Ectodermal cell (in vitro differentiated cells): ENCODE measurements at regions not wholly inside any gene's neighbourhood (a gene's known extent, or its start where the extent isn't known, plus 50 kb on each side); places are given as distances from the start of the nearest gene placed in this dataset.

Experiments used
- H3K27ac ChIP-seq: 2 replicates; pipeline ENCODE4 v1.7.0; 2013; ENCODE audit warnings: mild to moderate bottlenecking, low read depth, low read length; ENCODE audit not compliant: insufficient read depth, poor library complexity, severe bottlenecking
- H3K27me3 ChIP-seq: 2 replicates; pipeline ENCODE4 v1.7.0; 2013; ENCODE audit warnings: mild to moderate bottlenecking, low read length; ENCODE audit not compliant: insufficient read depth, control insufficient read depth, poor library complexity, severe bottlenecking
- H3K36me3 ChIP-seq: one replicate; pipeline ENCODE4 v1.7.0; 2013; ENCODE audit warnings: low read length; ENCODE audit not compliant: control insufficient read depth, insufficient read depth
- H3K4me1 ChIP-seq: one replicate; pipeline ENCODE4 v1.7.0; 2013; ENCODE audit warnings: low read length; ENCODE audit not compliant: control insufficient read depth, insufficient read depth
- H3K4me3 ChIP-seq: 2 replicates; pipeline ENCODE4 v1.7.0; 2013; ENCODE audit warnings: low read depth, low read length, control low read depth; ENCODE audit not compliant: insufficient read depth
- H3K9me3 ChIP-seq: 2 replicates; pipeline ENCODE4 v1.7.0; 2013; ENCODE audit warnings: mild to moderate bottlenecking, low read length, moderate library complexity; ENCODE audit not compliant: control insufficient read depth
- WGBS, 2 experiments: methylation state at CpG; one replicate each; pipeline ENCODE4 v1.1.7; 2013; ENCODE audit warnings: missing lambda C conversion rate in 2 of 2; 5-methylcytosine and 5-hydroxymethylcytosine counted together

DNA sequence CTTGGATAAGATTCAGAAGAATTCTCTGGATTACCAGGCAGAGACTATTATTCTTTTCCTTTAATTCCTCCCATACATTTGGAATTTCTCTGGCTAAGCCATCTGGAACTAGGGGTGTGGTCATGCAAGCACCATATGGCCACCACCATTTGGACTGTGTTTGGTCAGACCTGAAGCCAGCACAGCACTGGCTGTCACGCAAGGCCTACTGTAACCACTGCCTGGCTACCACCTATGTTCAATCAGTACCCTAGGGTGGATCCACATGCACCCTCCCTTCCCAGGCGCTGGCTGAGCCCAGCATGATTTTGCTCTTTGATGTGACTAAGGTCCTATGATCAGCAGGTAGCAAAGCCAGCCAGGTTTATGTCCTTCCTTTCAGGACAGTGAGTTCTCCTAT is 287.8 kb upstream of the GOLIM4 start:
- no peaks in the 10 kb centered on the region for H3K27me3 ChIP-seq
- no peaks in the 10 kb centered on the region for H3K9me3 ChIP-seq
- H3K4me1 ChIP-seq: no peaks in the 10 kb centered on the region
- 96 to 98% methylated on average over 2 of the region's 2 CpGs for WGBS, 2 experiments
- H3K4me3 ChIP-seq: no peak overlapping the region
- no peak overlapping the region for H3K27ac ChIP-seq
- no peaks in the 10 kb centered on the region for H3K36me3 ChIP-seq

DNA sequence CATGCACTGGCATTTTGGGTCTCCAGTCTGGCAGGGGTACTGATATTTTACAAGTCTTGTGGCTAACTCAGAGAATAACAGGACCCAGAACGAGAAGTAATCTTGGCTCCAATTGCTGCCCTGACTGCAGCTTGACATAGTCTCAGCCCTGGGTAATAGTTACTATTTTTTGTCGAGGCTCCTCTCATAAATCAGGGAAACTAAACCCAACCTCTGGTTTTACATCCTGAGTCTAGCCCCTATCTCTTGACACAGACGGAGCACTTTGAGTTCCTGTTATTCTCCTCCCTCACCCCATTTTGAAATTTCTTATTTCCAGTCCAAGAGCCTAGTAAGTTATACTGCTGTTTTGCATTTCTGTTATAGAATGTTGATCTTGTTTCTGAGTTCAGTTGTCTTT is 276.1 kb upstream of the GOLIM4 start:
- Histone ChIP-seq H3K27ac (no peak overlapping the region), H3K27me3 (no peaks in the 10 kb centered on the region), H3K4me3 (no peak overlapping the region), H3K4me1 (no peaks in the 10 kb centered on the region), H3K9me3 (no peaks in the 10 kb centered on the region), H3K36me3 (no peaks in the 10 kb centered on the region)
- WGBS, 2 experiments: 90 to 93% methylated on average over 3 of the region's 3 CpGs

DNA sequence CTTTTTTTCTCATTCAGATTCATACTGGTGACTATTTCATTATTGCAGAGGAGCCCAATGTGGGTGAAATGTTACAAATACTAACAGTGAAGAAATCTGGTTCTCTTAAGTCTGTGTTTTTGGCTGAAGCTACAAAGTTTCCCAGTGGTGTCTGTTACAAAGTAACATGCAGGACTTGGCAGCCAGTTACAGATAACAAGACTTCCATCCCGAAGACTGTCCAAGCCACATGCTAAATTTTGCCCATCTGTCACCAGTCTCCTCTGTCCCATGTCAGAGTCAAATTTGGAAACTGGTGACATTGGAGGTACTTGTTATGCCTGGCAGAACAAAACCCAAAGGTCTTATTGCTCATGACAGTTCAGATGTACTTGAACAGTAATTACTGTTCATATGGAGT is 269.2 kb upstream of the GOLIM4 start:
- 88 to 100% methylated on average over 1 of the region's 1 CpG for WGBS, 2 experiments

DNA sequence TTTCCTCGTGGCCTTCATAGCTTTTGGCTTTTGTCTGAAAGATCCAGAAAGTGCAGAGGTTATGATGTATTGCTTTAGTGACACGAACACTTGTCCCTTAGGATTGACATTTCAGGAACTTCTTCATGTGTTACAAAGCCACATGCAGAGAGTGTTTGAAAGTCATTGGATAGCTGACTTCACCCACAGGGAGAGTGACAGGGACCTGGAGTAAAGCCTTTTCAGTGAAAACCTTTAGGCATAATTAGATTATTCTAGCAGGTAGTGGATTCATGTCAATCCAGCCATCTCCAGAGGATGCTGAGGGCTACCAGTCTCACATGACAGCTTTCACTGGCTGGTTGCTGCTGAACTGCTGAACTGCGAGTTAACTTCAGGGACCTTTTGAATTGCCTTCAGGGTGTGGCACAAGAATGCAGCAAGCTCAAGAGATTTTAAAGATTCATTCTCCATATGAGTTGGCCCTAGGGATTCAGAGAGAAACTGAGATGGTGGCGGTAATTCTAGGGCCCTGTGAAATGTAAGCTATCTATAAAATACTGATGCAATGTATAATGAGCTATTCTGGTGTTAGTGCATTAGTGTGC is 267.0 kb upstream of the GOLIM4 start:
- no peak overlapping the region for H3K27ac ChIP-seq
- H3K4me1 ChIP-seq: peaks cover 11% of the 10 kb centered on the region
- H3K9me3 ChIP-seq: no peaks in the 10 kb centered on the region
- no peak overlapping the region for H3K4me3 ChIP-seq
- no peaks in the 10 kb centered on the region for H3K36me3 ChIP-seq
- no peaks in the 10 kb centered on the region for H3K27me3 ChIP-seq
- WGBS, 2 experiments: 73 to 77% methylated on average over 4 of the region's 4 CpGs

More for the DNA sequence above, 269.2 kb upstream of the GOLIM4 start:
- no peaks in the 10 kb centered on the region for H3K36me3 ChIP-seq
- no peaks in the 10 kb centered on the region for H3K9me3 ChIP-seq
- H3K27ac ChIP-seq: no peak overlapping the region
- H3K4me1 ChIP-seq: peaks cover 11% of the 10 kb centered on the region
- H3K27me3 ChIP-seq: no peaks in the 10 kb centered on the region
- no peak overlapping the region for H3K4me3 ChIP-seq

DNA sequence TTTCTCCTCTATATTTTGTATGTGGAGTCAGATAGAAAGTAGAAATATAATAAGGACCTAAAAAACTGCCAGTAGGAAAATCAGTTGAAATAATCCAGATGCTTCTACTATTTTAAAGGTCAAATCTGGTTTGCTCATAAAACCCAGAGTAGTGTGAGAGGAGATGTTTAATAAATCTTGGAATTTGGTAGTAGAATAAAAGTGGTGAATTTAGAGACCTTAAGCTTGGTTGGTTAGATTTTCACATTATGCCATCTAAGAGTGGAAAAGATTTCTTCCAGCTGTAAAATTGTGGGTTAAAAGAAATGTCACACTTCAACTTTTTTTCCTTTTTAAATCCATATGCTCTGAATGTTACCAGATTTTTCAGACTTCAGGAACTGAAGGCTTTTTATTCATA is 266.4 kb upstream of the GOLIM4 start:
- H3K27ac ChIP-seq: no peak overlapping the region
- H3K4me3 ChIP-seq: no peak overlapping the region
- no peaks in the 10 kb centered on the region for H3K9me3 ChIP-seq
- H3K4me1 ChIP-seq: peaks cover 11% of the 10 kb centered on the region
- H3K27me3 ChIP-seq: no peaks in the 10 kb centered on the region
- no peaks in the 10 kb centered on the region for H3K36me3 ChIP-seq

DNA sequence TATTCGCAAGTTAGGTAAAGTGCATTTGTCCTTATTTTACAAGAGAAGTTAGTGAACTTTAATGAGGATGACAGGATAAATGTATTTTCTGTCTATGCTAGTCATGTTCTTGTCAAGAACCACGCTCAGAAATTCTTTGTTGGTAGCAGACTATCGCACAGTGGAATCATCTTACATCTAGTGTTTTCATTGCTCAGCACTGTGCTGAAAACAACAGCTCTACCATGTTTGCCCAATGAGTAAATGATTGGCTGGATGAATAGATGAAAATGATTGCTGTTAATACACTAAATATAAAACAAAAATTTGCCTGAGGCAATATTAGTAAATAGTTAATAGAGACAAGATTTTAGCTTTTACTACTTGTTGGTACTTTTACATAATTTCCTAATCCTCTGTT is 265.3 kb upstream of the GOLIM4 start:
- Histone ChIP-seq H3K9me3 (no peaks in the 10 kb centered on the region), H3K27me3 (no peaks in the 10 kb centered on the region), H3K4me3 (no peak overlapping the region), H3K4me1 (peaks cover 11% of the 10 kb centered on the region), H3K27ac (no peak overlapping the region), H3K36me3 (no peaks in the 10 kb centered on the region)
- 94% methylated on average over 3 of the region's 3 CpGs for WGBS, 2 experiments

DNA sequence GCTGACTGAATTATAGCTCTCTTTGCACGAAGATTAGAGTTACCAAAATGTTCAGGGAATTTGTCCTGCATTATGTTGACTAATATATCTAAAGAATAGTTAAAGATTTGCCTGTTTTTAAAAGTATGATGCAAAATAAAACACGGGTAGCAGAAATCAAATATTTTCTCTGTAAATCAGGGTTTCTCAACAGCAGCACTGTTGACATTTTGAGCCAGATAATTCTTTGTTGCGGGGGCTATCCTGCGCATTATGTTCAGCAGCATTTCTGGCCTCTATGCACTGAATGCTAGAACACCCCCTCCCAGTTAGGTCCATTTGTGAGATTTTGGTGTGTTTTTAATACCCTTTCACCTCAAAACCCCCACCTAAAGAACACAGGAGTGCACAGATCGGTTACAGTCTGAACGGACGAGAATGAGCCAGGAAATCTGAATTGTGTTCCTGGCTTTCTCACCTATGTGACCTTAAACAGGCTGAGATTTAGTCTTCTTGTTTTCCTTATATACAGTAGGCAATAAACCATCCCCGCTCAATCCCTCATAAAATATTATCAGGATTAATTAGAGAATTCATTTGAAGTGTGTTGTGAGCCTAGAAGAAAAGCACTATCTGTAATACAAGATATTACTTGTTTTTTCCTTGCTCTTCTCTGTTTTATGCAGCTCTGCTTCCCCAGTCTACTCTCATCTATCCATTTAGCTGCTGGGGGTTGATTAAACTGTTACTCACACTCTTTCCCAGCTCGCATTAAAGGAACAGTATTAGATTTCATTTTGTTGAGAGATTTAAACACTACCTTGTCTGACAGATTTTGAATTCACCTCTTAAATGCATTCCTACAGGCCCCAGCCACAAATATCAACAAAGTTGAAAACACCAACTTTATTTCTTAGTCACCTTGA is 247.5 kb upstream of the GOLIM4 start:
- no peaks in the 10 kb centered on the region for H3K9me3 ChIP-seq
- H3K27ac ChIP-seq: no peak overlapping the region
- no peak overlapping the region for H3K4me3 ChIP-seq
- H3K36me3 ChIP-seq: no peaks in the 10 kb centered on the region
- H3K27me3 ChIP-seq: no peaks in the 10 kb centered on the region
- peaks cover 4% of the 10 kb centered on the region for H3K4me1 ChIP-seq
- WGBS, 2 experiments: 89 to 95% methylated on average over 8 to 9 of the region's 9 CpGs

DNA sequence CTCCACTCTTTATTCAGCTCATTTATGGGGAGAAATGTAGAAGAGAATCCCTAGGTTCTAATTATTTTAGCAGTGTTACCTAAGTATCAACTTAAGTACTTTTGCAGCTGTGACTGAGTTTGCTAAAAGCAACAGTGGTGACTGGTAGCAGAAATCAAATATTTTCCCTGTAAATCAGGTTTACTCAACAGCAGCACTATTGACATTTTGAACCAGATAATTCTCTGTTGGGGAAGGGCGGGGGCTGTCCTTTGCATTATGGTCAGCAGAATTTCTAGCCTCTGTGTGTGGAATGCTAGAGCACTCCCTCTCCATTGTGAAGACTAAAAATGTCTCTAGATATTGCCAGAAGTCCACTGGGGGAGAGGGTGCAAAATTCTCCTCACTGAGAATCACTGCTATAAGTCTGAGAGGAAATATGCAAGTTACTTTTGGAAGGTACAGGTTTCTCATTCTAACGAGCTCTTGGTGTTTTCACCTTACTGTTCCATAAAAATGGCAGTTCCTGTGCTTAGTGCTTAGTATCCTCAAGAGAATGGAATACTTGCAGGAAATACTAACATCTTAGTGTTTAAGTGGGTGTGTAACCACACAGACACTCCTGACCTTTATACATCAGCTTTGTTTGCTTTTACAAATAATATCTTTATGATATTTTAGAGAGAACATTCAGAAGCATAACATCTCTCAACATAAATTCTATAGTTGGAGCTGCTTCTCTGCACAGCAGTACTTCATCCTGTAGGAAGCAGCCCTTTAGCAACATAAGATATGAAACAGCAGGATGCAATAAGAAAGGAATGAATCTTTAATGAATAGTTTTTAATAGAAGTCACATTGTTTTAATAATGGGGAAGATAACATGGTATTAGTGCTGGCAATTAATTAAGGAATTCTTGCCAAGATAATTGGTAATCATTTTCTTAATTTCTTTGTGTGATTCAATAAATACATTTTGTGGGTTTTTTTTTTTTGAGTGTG is 246.5 kb upstream of the GOLIM4 start:
- Histone ChIP-seq H3K36me3 (no peaks in the 10 kb centered on the region), H3K4me1 (peaks cover 4% of the 10 kb centered on the region), H3K4me3 (no peak overlapping the region), H3K27me3 (no peaks in the 10 kb centered on the region), H3K9me3 (no peaks in the 10 kb centered on the region), H3K27ac (no peak overlapping the region)
- WGBS, 2 experiments: 85 to 97% methylated on average over 2 of the region's 2 CpGs

DNA sequence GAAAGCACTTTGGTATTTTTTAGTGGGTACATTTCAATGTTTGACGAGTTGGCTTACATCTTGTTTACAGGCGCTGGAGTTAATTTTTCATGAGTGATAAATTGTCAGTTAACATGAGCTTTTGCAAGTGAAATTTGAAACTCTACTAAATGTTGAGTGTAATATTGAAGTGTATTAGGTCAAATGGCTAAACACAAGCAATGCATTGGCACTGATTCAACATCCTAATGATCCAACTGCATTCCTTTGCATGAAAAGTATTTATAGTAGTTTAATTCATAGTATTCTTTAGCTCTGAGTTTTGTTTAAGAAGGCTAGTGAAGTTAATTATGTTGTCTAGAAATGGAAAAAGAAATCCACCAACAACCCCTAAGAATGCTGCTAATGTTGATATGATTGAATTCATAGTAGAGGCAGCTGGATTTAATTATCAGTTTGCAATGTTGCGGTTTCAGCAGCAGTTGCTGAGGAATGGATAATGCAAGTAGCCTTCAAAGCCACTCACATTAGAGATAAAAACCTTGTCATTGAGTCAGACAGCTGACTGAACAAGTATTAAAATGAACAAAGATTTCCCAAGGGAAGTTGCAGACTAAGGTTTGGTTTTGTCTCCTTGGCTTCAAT is 245.6 kb upstream of the GOLIM4 start:
- H3K4me1 ChIP-seq: peaks cover 4% of the 10 kb centered on the region
- no peaks in the 10 kb centered on the region for H3K36me3 ChIP-seq
- H3K4me3 ChIP-seq: no peak overlapping the region
- no peak overlapping the region for H3K27ac ChIP-seq
- 97 to 98% methylated on average over 3 of the region's 3 CpGs for WGBS, 2 experiments
- H3K9me3 ChIP-seq: no peaks in the 10 kb centered on the region
- no peaks in the 10 kb centered on the region for H3K27me3 ChIP-seq
